PC-9 (cell line): ENCODE measurements at regions not wholly inside any gene's neighbourhood (a gene's known extent, or its start where the extent isn't known, plus 50 kb on each side); places are given as distances from the start of the nearest gene placed in this dataset.

Source experiments
- BruUV-seq: library from RNA; stranded (reverse); fragments of 400-500 nt; replicated peaks from 2 replicates; lab custom pipeline; 2021; lab: Mats Ljungman, UMichigan
- CTCF ChIA-PET: fragments of 300-600 bp; sonication (Branson Sonifier 250); formaldehyde crosslinking; loops from one replicate; lab custom pipeline; 2022; ENCODE audit warnings: antibody characterized with exemption; lab: Charles Lee
- POLR2A ChIA-PET: fragments of 300-600 bp; sonication (Branson Sonifier 250); formaldehyde crosslinking; loops from one replicate; lab custom pipeline; 2022; ENCODE audit warnings: antibody characterized with exemption; ENCODE audit not compliant: unreplicated experiment; lab: Charles Lee
- DNase-seq, 2 experiments: peaks; one replicate each; pipeline versions ENCODE4 v3.0.0 to v3.0.0-alpha.2; 2015 to 2022; ENCODE audit warnings: mixed read lengths in 1 of 2
- H2AFZ ChIP-seq: fragments of 200-600 bp; sonication (generic); 2 replicates; pipeline ENCODE4 v1.8.1; 2017; ENCODE audit warnings: antibody characterized with exemption
- H3F3A ChIP-seq: fragments of 200-600 bp; sonication (generic); 2 replicates; pipeline ENCODE4 v1.8.1; 2017; ENCODE audit warnings: antibody characterized with exemption, mild to moderate bottlenecking, low read depth; ENCODE audit not compliant: insufficient read depth
- H3K27ac ChIP-seq: fragments of 200-600 bp; sonication (generic); 2 replicates; pipeline ENCODE4 v1.6.1; 2016; ENCODE audit warnings: mixed run types
- H3K27me3 ChIP-seq: fragments of 200-600 bp; sonication (generic); 2 replicates; pipeline ENCODE4 v1.6.1; 2016; ENCODE audit warnings: low read depth, mixed run types; ENCODE audit not compliant: insufficient read depth
- H3K36me3 ChIP-seq: fragments of 200-600 bp; sonication (generic); 2 replicates; pipeline ENCODE4 v1.6.1; 2016; ENCODE audit warnings: low read depth, mixed run types
- H3K4me1 ChIP-seq: fragments of 200-600 bp; sonication (generic); replicated peaks from 2 replicates; pipeline ENCODE4 v1.6.1; 2016; ENCODE audit warnings: mixed run types; ENCODE audit not compliant: insufficient read depth
- H3K4me2 ChIP-seq: fragments of 200-600 bp; sonication (generic); 2 replicates; pipeline ENCODE4 v1.6.1; 2017; ENCODE audit warnings: mixed run types
- H3K4me3 ChIP-seq: fragments of 200-600 bp; sonication (generic); 2 replicates; pipeline ENCODE4 v1.6.1; 2016; ENCODE audit warnings: mixed run types
- H3K79me2 ChIP-seq: fragments of 200-600 bp; sonication (generic); 2 replicates; pipeline ENCODE4 v1.6.1; 2017; ENCODE audit warnings: low read depth, mixed run types
- H3K9me2 ChIP-seq: fragments of 200-600 bp; sonication (generic); 2 replicates; pipeline ENCODE4 v1.8.1; 2017; ENCODE audit warnings: mild to moderate bottlenecking; ENCODE audit not compliant: insufficient read depth
- H3K9me3 ChIP-seq: fragments of 200-600 bp; sonication (generic); 2 replicates; pipeline ENCODE4 v1.8.1; 2016; ENCODE audit warnings: low read depth; ENCODE audit not compliant: insufficient read depth
- H4K20me1 ChIP-seq: fragments of 200-600 bp; sonication (generic); 2 replicates; pipeline ENCODE4 v1.8.1; 2017; ENCODE audit not compliant: insufficient read depth
- EZH2 ChIP-seq: fragments of 200-600 bp; sonication (generic); IDR thresholded peaks from 2 replicates; pipeline ENCODE4 v1.8.0; 2017; ENCODE audit warnings: antibody characterized with exemption, low read depth
- intact Hi-C: fragments of 100-400 bp; cut with micrococcal nuclease; formaldehyde crosslinking; loops from one replicate; pipeline ENCODE4 v1.10.0; 2022; ENCODE audit not compliant: unreplicated experiment
- TF ChIP-seq, protein P1 (sequence below): fragments of 200-600 bp; sonication (generic); conservative IDR thresholded peaks from 2 replicates; pipeline ENCODE4 v1.6.1; 2017; ENCODE audit warnings: mixed run types, antibody characterized with exemption, mild to moderate bottlenecking, moderate library complexity

DNA sequence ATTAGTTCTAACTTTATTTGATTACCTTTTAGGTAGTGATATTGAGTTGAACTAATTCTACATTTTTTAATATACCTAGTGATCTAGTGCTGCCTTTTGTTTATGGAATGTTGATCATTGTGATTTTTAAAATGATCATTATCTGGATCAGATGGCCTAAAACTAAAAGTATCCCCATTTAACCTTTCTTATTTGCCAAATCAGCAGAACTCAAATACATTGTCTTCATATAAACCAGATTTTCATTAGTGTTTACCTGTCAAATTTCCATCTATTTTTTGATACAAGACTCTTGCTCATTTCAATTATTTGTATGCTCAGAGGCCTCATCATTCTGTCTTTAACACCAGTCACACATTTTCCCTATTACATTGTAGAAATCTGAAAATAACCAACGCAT lies 441.2 kb downstream of the PTPRC start:
- H3K4me3 ChIP-seq, result no peak overlapping the region
- no peak overlapping the region for H2AFZ ChIP-seq
- H3K27ac ChIP-seq, result no peak overlapping the region
- H3F3A ChIP-seq, result no peaks in the 10 kb centered on the region
- no TSS peak for BruUV-seq
- no peaks in the 10 kb centered on the region for H3K9me2 ChIP-seq
- no peaks in the 10 kb centered on the region for H3K27me3 ChIP-seq
- H3K36me3 ChIP-seq, result no peaks in the 10 kb centered on the region
- no peak for DNase-seq
- H3K4me1 ChIP-seq, result no peaks in the 10 kb centered on the region
- no peaks in the 10 kb centered on the region for H3K79me2 ChIP-seq
- H3K4me2 ChIP-seq, result no peak overlapping the region
- H3K9me3 ChIP-seq, result no peaks in the 10 kb centered on the region
- intact Hi-C loops, result no loop called here
- POLR2A ChIA-PET, result no interaction called here
- no peaks in the 10 kb centered on the region for H4K20me1 ChIP-seq
- no peak for TF ChIP-seq EZH2
- TF ChIP-seq, protein P1, sequence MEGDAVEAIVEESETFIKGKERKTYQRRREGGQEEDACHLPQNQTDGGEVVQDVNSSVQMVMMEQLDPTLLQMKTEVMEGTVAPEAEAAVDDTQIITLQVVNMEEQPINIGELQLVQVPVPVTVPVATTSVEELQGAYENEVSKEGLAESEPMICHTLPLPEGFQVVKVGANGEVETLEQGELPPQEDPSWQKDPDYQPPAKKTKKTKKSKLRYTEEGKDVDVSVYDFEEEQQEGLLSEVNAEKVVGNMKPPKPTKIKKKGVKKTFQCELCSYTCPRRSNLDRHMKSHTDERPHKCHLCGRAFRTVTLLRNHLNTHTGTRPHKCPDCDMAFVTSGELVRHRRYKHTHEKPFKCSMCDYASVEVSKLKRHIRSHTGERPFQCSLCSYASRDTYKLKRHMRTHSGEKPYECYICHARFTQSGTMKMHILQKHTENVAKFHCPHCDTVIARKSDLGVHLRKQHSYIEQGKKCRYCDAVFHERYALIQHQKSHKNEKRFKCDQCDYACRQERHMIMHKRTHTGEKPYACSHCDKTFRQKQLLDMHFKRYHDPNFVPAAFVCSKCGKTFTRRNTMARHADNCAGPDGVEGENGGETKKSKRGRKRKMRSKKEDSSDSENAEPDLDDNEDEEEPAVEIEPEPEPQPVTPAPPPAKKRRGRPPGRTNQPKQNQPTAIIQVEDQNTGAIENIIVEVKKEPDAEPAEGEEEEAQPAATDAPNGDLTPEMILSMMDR, result no peak
- CTCF ChIA-PET, result no interaction called here

- POLR2A ChIA-PET, result no interaction called here
- Histone ChIP-seq H3F3A (no peaks in the 10 kb centered on the region), H3K79me2 (no peaks in the 10 kb centered on the region), H4K20me1 (no peaks in the 10 kb centered on the region), H3K36me3 (no peaks in the 10 kb centered on the region), H3K4me2 (no peak overlapping the region), H3K27me3 (no peaks in the 10 kb centered on the region), H3K27ac (no peak overlapping the region), H3K9me3 (no peaks in the 10 kb centered on the region), H2AFZ (no peak overlapping the region), H3K9me2 (no peaks in the 10 kb centered on the region), H3K4me1 (no peaks in the 10 kb centered on the region), H3K4me3 (no peak overlapping the region)
- CTCF ChIA-PET, result no interaction called here
- no peak for TF ChIP-seq EZH2
- TF ChIP-seq, protein P1, result no peak
- DNase-seq, result no peak
- intact Hi-C loops, result no loop called here
- no TSS peak for BruUV-seq
Measured at GRCh38 chr1:199081739-199082138, 442.9 kb downstream of the PTPRC start.

DNA sequence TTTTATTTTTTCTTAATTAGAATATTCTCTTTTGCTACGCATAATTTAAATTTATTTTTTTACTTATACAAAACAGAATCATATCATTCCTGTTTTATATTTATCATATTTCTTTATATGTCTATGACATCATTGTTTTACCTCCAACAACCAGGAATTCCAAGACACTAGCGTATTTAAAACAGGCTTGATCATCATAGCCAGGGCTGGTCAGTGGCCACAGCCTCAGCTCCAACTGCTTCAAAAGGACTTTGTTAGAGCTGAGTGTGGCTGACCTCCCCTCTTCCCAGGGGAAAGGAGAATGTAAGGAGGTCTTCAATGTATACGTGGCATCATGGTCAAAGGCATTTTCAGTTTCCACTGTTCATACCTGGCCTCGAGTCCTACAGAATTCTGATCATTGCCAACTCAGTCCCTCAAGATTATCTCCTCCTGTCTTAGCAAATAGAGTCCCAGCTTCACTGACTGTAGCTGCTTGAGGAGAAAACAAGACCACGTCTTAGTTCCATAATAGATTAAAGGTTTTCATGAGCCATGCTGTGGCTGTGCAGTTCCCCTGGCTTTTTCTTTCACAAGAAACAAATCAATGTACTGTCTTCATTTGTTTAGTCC lies 444.0 kb downstream of the PTPRC start:
- Histone ChIP-seq H2AFZ (no peak overlapping the region), H3K4me3 (no peak overlapping the region), H3K36me3 (no peaks in the 10 kb centered on the region), H4K20me1 (no peaks in the 10 kb centered on the region), H3K9me2 (no peaks in the 10 kb centered on the region), H3K79me2 (no peaks in the 10 kb centered on the region), H3K27ac (no peak overlapping the region), H3K27me3 (no peaks in the 10 kb centered on the region), H3F3A (no peaks in the 10 kb centered on the region), H3K9me3 (no peaks in the 10 kb centered on the region), H3K4me2 (no peak overlapping the region), H3K4me1 (no peaks in the 10 kb centered on the region)
- intact Hi-C loops, result no loop called here
- CTCF ChIA-PET, result no interaction called here
- no TSS peak for BruUV-seq
- TF ChIP-seq, protein P1, result no peak
- no peak for TF ChIP-seq EZH2
- DNase-seq, result no peak
- POLR2A ChIA-PET, result no interaction called here
